ENCODE measurements at regions not wholly inside any gene's neighbourhood (a gene's known extent, or its start where the extent isn't known, plus 50 kb on each side); places are given as distances from the start of the nearest gene placed in this dataset.

DNA sequence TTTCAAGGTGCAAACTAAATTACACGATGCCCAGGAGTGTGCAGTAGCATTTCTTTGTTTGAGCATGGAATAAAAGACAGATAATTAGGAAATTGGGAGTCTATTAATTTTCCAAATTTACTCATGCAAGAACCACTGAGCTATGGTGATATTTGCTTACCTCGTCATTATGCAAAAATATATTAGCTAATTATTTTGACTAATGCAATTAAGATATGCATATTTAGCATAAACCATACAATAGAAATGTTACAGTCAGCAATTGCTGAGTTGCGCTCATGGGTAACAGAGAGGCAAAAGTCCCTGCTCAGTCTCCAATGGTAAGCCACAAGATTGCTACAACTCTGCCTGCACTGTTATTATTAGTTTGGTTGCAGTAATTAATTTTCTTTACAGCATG lies 342.0 kb downstream of the TXNL1 start:
- DNase-seq: no peak
- Histone ChIP-seq H3K4me3 (replicated peaks in 1 of 3) (no peak overlapping the region), H3K27me3 (no peaks in the 10 kb centered on the region), H3K27ac (no peak overlapping the region), H3K36me3 (no peaks in the 10 kb centered on the region), H3K9me3 (no peaks in the 10 kb centered on the region), H3K4me1 (no peaks in the 10 kb centered on the region)
- 93 to 94% methylated on average over 3 of the region's 3 CpGs for WGBS, 2 donors
- TF ChIP-seq POLR2A (IDR thresholded peaks at IDR 0.05): no peak
- no peak for TF ChIP-seq CTCF (IDR thresholded peaks at IDR 0.05)
- intact Hi-C loops (cut with DNase I): no loop called here

- TF ChIP-seq POLR2A (IDR thresholded peaks at IDR 0.05) (no peak), CTCF (IDR thresholded peaks at IDR 0.05) (no peak)
- no peaks in the 10 kb centered on the region for H3K9me3 ChIP-seq
- 82 to 94% methylated on average over 5 of the region's 5 CpGs for WGBS, 2 donors
- H3K4me1 ChIP-seq: no peaks in the 10 kb centered on the region
- no peaks in the 10 kb centered on the region for H3K36me3 ChIP-seq
- intact Hi-C loops (cut with DNase I): no loop called here
- DNase-seq: no peak
- H3K27me3 ChIP-seq: no peaks in the 10 kb centered on the region
- no peak overlapping the region for H3K4me3 ChIP-seq (replicated peaks in 1 of 3)
- H3K27ac ChIP-seq: no peak overlapping the region
Observed at GRCh38 chr18:56294484-56295183, 343.8 kb downstream of the TXNL1 start.

DNA sequence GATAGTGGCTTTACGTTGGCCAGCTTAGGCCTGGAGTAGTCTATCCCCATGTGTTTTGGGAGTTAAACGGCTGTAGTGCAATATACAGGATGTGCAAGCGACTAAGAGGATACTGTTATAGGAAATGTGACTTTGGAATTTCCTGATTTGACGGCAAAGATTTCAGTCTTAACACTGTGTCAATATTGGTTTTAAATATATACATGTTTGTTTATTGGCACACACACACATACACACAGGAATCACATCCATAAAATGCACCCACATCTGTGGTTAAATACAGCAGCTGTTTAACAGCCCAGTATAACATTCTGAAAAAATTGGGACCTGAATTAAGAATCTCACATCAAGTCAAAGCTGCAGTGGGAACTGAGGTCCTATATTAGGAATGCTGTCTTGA lies 347.1 kb downstream of the TXNL1 start:
- H3K27me3 ChIP-seq: no peaks in the 10 kb centered on the region
- no peaks in the 10 kb centered on the region for H3K36me3 ChIP-seq
- H3K4me1 ChIP-seq: no peaks in the 10 kb centered on the region
- WGBS, 2 donors: 64 to 70% methylated on average over 4 of the region's 4 CpGs
- no peak overlapping the region for H3K27ac ChIP-seq
- H3K9me3 ChIP-seq: no peaks in the 10 kb centered on the region
- no peak overlapping the region for H3K4me3 ChIP-seq (replicated peaks in 1 of 3)
- DNase-seq: no peak
- no peak for TF ChIP-seq CTCF (IDR thresholded peaks at IDR 0.05)
- TF ChIP-seq POLR2A (IDR thresholded peaks at IDR 0.05): no peak
- intact Hi-C loops (cut with DNase I): no loop called here

GRCh38 chr18:56289381-56289780 lies 349.0 kb downstream of the TXNL1 start:
- Histone ChIP-seq H3K36me3 (no peaks in the 10 kb centered on the region), H3K9me3 (no peaks in the 10 kb centered on the region), H3K4me1 (no peaks in the 10 kb centered on the region), H3K27me3 (no peaks in the 10 kb centered on the region), H3K4me3 (replicated peaks in 1 of 3) (no peak overlapping the region), H3K27ac (no peak overlapping the region)
- intact Hi-C loops (cut with DNase I): no loop called here
- TF ChIP-seq CTCF (IDR thresholded peaks at IDR 0.05) (no peak), POLR2A (IDR thresholded peaks at IDR 0.05) (no peak)
- 74 to 75% methylated on average over 2 of the region's 2 CpGs for WGBS, 2 donors
- no peak for DNase-seq

- DNase-seq: no peak
- Histone ChIP-seq H3K4me1 (no peaks in the 10 kb centered on the region), H3K27me3 (no peaks in the 10 kb centered on the region), H3K4me3 (replicated peaks in 1 of 3) (no peak overlapping the region), H3K36me3 (no peaks in the 10 kb centered on the region), H3K9me3 (no peaks in the 10 kb centered on the region), H3K27ac (no peak overlapping the region)
- TF ChIP-seq CTCF (IDR thresholded peaks at IDR 0.05) (no peak), POLR2A (IDR thresholded peaks at IDR 0.05) (no peak)
- intact Hi-C loops (cut with DNase I): no loop called here
- 79 to 80% methylated on average over 4 of the region's 4 CpGs for WGBS, 2 donors
Observed at GRCh38 chr18:56286775-56287325, 351.5 kb downstream of the TXNL1 start.
